SK-N-SH (cell line): ENCODE measurements at regions not wholly inside any gene's neighbourhood (a gene's known extent, or its start where the extent isn't known, plus 50 kb on each side); places are given as distances from the start of the nearest gene placed in this dataset.

Experiments used
- CTCF ChIP-seq: fragments of 200-600 bp; sonication (generic); IDR thresholded peaks from 2 replicates; pipeline ENCODE4 v1.6.1; 2017; ENCODE audit warnings: antibody characterized with exemption, mild to moderate bottlenecking, moderate library complexity
- EP300 ChIP-seq, 2 experiments: IDR thresholded peaks; 2 replicates each; pipeline versions ENCODE4 v1.4.0 to v1.6.1; 2012; ENCODE audit warnings: borderline replicate concordance in 1 of 2, low read depth in 1 of 2, low read length in 1 of 2
- FOSL2 ChIP-seq: IDR thresholded peaks from 2 replicates; pipeline ENCODE4 v1.4.0; 2012; ENCODE audit warnings: low read depth, mild to moderate bottlenecking, moderate library complexity, borderline replicate concordance
- GATA2 ChIP-seq: sonication (generic); formaldehyde crosslinking; IDR thresholded peaks from 2 replicates; pipeline ENCODE4 v1.5.0; 2020; ENCODE audit warnings: mild to moderate bottlenecking, missing genetic modification reagents
- POLR2AphosphoS5 ChIP-seq: IDR thresholded peaks from 2 replicates; pipeline ENCODE4 v1.6.1; 2012; ENCODE audit warnings: low read depth, low read length
- RAD21 ChIP-seq: IDR thresholded peaks from 2 replicates; pipeline ENCODE4 v1.6.1; 2012; ENCODE audit warnings: mild to moderate bottlenecking, low read length
- RCOR1 ChIP-seq: fragments of 150-350 bp; IDR thresholded peaks from 2 replicates; pipeline ENCODE4 v1.6.1; 2017; ENCODE audit warnings: antibody characterized with exemption, low read length
- RFX5 ChIP-seq: IDR thresholded peaks from 2 replicates; pipeline ENCODE4 v1.6.1; 2012; ENCODE audit warnings: mild to moderate bottlenecking, improper control_type of control experiment, low read length
- TAF1 ChIP-seq: IDR thresholded peaks from 2 replicates; pipeline ENCODE4 v1.6.1; 2012; ENCODE audit warnings: low read depth, mild to moderate bottlenecking, low read length, moderate library complexity, borderline replicate concordance

- TF ChIP-seq POLR2AphosphoS5 (no peak), RAD21 (no peak), TAF1 (no peak), CTCF (no peak), RCOR1 (no peak), FOSL2 (no peak), GATA2 (no peak), EP300 (IDR thresholded peaks at IDR 0.05; ENCODE audit: borderline replicate concordance in 1 of 2, low read depth in 1 of 2, low read length in 1 of 2) (no peak), RFX5 (no peak)
Measured at GRCh38 chr10:124323111-124323725, 95.5 kb downstream of the OAT start.
